Right atrium auricular region (tissue), 2 donors: ENCODE measurements at regions not wholly inside any gene's neighbourhood (a gene's known extent, or its start where the extent isn't known, plus 50 kb on each side); places are given as distances from the start of the nearest gene placed in this dataset.

Experiments used
- DNase-seq: peaks from one replicate; pipeline ENCODE4 v3.0.0-alpha.2; 2019; ENCODE audit warnings: low spot score
- H3K27ac ChIP-seq, 2 donors: fragments of 200-600 bp; sonication (generic); 1 replicate in 1 of 2; 2 replicates in 1 of 2; pipeline ENCODE4 v1.5.1; 2016 to 2019
- H3K27me3 ChIP-seq, 2 donors: fragments of 200-600 bp; sonication (generic); one replicate each; pipeline versions ENCODE4 v1.5.1 to v1.6.0; 2017 to 2019
- H3K36me3 ChIP-seq: fragments of 200-600 bp; sonication (generic); one replicate; pipeline ENCODE4 v1.5.1; 2016
- H3K4me1 ChIP-seq, 2 donors: fragments of 200-600 bp; sonication (generic); one replicate each; pipeline versions ENCODE4 v1.5.1 to v1.6.0; 2017 to 2019
- H3K4me3 ChIP-seq, 2 donors: fragments of 200-600 bp; sonication (generic); 1 replicate in 1 of 2; 2 replicates in 1 of 2; pipeline ENCODE4 v1.5.1; 2017 to 2019; ENCODE audit warnings: mild to moderate bottlenecking in 1 of 2, moderate library complexity in 1 of 2
- H3K9me3 ChIP-seq, 2 donors: fragments of 200-600 bp; sonication (generic); one replicate each; pipeline ENCODE4 v1.5.1; 2019
- TF ChIP-seq, protein P1 (sequence below), 2 donors: fragments of 200-600 bp; sonication (generic); IDR thresholded peaks; one replicate each; pipeline ENCODE4 v1.5.1; 2019; ENCODE audit warnings: antibody characterized with exemption in 2 of 2

DNA sequence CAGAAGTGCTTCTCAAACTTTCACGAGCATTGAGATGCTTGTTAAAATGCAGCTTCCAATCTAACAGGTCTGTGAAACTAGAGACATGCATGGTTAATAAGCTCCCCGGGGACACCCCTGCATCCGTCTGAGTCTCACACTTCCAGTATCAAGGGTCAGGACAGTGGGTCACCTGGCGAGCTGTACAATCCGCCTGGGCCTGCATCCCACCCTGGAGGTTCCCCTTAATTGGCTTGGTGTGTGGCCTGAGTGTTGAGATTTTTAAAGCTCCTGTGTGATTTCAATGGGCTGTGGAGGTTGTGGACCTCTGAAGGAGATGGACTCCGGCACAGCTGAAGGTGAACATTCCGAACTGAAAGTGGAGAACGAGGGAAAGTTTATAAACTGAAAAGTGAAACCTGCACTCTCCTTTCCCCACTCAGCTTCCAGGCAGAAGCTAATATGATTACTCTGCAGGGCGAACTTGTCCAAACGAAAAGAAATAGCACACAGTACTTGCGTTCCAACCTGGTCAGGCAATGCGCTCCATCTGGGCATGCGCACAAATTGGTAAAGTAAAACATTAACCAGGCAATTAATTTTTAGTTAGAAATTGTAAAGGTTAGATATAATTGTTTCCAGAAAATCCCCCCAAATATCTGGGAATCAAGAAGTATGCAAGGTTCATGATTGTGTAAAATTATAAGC lies 191.7 kb upstream of the ALKAL2 start:
- Histone ChIP-seq H3K27me3 (no peaks in the 10 kb centered on the region), H3K27ac (no peak overlapping the region), H3K4me1 (no peaks in the 10 kb centered on the region), H3K4me3 (no peak overlapping the region), H3K36me3 (no peaks in the 10 kb centered on the region), H3K9me3 (no peaks in the 10 kb centered on the region)
- TF ChIP-seq, protein P1, sequence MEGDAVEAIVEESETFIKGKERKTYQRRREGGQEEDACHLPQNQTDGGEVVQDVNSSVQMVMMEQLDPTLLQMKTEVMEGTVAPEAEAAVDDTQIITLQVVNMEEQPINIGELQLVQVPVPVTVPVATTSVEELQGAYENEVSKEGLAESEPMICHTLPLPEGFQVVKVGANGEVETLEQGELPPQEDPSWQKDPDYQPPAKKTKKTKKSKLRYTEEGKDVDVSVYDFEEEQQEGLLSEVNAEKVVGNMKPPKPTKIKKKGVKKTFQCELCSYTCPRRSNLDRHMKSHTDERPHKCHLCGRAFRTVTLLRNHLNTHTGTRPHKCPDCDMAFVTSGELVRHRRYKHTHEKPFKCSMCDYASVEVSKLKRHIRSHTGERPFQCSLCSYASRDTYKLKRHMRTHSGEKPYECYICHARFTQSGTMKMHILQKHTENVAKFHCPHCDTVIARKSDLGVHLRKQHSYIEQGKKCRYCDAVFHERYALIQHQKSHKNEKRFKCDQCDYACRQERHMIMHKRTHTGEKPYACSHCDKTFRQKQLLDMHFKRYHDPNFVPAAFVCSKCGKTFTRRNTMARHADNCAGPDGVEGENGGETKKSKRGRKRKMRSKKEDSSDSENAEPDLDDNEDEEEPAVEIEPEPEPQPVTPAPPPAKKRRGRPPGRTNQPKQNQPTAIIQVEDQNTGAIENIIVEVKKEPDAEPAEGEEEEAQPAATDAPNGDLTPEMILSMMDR (IDR thresholded peaks at IDR 0.05): no peak
- no peak for DNase-seq

DNA sequence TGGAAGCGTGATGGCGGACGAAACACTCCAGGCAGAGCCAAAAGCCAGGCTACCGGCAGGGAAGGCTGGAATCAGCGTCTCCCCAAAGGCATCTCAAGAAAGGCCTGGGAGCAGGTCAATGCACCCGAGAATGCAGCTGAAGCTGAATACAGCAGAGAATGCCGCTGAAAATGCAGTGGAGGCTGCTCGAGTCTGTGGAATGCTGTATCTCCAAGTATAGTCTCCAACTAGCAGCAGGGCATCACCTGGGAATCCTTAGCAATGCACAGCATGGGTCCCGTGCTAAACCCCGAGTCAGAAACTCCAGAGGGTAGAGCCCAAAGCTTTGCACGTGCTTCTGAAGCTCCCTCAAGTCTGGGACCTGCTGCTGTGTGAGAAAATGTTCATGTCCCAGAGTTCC lies 191.1 kb upstream of the ALKAL2 start:
- TF ChIP-seq, protein P1 (IDR thresholded peaks at IDR 0.05): no peak
- H3K27ac ChIP-seq: no peak overlapping the region
- H3K27me3 ChIP-seq: no peaks in the 10 kb centered on the region
- peaks cover 0 to 2% of the 10 kb centered on the region in 2 donors for H3K9me3 ChIP-seq
- no peaks in the 10 kb centered on the region for H3K36me3 ChIP-seq
- H3K4me1 ChIP-seq: no peaks in the 10 kb centered on the region
- DNase-seq: no peak
- H3K4me3 ChIP-seq: no peak overlapping the region

DNA sequence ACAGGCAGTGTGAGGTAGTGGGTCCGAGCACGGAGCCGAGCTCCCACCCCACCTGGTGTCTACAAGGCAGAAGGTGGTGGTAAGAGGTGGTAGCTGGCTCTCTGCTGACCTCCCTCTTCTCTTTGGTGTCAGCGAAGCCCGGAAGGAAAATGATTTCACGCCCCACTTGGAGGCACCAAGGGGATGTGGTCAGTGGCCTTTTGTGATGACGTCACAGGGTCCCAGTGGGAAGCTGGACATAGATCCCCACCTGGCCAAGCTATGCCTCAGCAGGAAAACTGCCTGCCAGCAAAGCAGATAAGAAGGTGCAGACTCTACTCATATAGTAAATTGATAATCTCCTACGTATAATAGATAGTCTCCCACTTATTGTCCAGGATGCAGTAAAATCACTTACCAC lies 183.7 kb upstream of the ALKAL2 start:
- TF ChIP-seq, protein P1 (IDR thresholded peaks at IDR 0.05): no peak
- Histone ChIP-seq H3K27me3 (peaks cover 0 to 9% of the 10 kb centered on the region in 2 donors), H3K4me1 (no peaks in the 10 kb centered on the region), H3K9me3 (peaks cover 0 to 16% of the 10 kb centered on the region in 2 donors), H3K27ac (no peak overlapping the region), H3K36me3 (no peaks in the 10 kb centered on the region), H3K4me3 (no peak overlapping the region)
- no peak for DNase-seq

DNA sequence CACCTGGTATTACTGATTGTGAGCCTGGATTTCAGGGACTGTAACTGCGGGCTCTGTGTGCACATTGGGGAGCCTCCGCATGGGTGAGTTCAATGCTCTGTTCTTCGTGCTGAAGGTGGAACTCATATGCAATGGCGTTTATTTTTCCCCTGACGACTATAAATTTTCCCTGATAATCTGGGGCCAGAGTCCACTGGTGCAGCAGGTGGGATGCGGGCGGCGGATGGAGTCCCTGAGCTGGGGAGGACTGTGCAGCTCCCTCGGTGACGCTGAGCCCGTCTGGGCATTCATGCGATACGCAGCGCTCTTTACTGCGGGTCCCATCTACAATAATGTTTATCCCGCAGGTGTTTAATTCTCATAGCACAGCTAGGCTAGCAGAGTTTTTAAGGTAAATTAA lies 181.6 kb upstream of the ALKAL2 start:
- peaks cover 0 to 9% of the 10 kb centered on the region in 2 donors for H3K27me3 ChIP-seq
- peaks cover 0 to 16% of the 10 kb centered on the region in 2 donors for H3K9me3 ChIP-seq
- no peaks in the 10 kb centered on the region for H3K4me1 ChIP-seq
- no peaks in the 10 kb centered on the region for H3K36me3 ChIP-seq
- no peak overlapping the region for H3K4me3 ChIP-seq
- no peak overlapping the region for H3K27ac ChIP-seq
- TF ChIP-seq, protein P1 (IDR thresholded peaks at IDR 0.05): no peak
- DNase-seq: no peak

DNA sequence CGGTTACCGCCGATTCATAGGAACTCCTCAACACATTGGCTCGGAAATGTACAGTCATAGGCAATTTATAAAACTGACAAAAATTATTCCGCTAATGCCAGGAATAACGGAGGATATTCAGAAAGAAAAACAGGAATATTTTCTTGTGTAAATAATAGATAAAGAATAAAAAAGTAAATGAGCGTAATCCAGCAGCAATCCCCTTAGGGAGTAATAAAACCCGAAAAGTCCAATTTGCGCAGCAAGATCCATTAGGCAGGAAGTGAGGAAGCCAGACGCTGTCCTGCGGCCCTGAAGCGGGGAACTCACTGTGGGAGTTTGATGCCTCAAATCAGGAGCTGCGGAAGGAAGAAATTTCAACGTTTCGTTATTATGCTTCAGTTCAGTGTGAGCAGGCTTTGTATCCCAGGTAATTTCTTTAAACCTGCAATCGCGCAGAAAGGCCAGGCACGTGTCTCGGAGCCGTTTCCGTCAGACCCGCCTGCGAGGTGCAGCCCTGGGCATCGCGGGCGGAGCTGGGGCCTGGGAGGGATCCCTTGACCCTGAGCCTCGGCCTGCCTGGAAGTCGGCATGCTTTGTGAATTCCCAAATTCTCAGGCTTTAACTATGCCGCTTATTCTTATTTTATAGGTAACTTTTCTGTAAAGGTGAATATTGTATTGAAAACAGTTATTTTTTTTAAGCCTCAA lies 180.9 kb upstream of the ALKAL2 start:
- H3K27me3 ChIP-seq: peaks cover 0 to 9% of the 10 kb centered on the region in 2 donors
- TF ChIP-seq, protein P1 (IDR thresholded peaks at IDR 0.05): no peak

More for the DNA sequence above, 180.9 kb upstream of the ALKAL2 start:
- Histone ChIP-seq H3K36me3 (no peaks in the 10 kb centered on the region), H3K27ac (no peak overlapping the region), H3K9me3 (peaks cover 0 to 12% of the 10 kb centered on the region in 2 donors), H3K4me3 (no peak overlapping the region), H3K4me1 (no peaks in the 10 kb centered on the region)
- no peak for DNase-seq
